GM23338 (cell line): ENCODE measurements at regions not wholly inside any gene's neighbourhood (a gene's known extent, or its start where the extent isn't known, plus 50 kb on each side); places are given as distances from the start of the nearest gene placed in this dataset.

Source experiments
- CREB1 ChIP-seq: fragments of 250-450 bp; sonication (Bioruptor Pico); IDR thresholded peaks from 2 replicates; pipeline ENCODE4 v1.5.0; 2020; ENCODE audit warnings: low read depth, mild to moderate bottlenecking, moderate library complexity
- EZH2 ChIP-seq: fragments of 200-600 bp; sonication (generic); IDR thresholded peaks from one replicate; pipeline ENCODE4 v1.8.0; 2017; ENCODE audit warnings: antibody characterized with exemption, mild to moderate bottlenecking, low read depth; ENCODE audit not compliant: unreplicated experiment
- POLR2AphosphoS5 ChIP-seq: IDR thresholded peaks from 2 replicates; pipeline ENCODE4 v1.6.1; 2016; ENCODE audit warnings: antibody characterized with exemption, low read depth
- ZNF114 ChIP-seq: fragments of 250-450 bp; sonication (Bioruptor Pico); IDR thresholded peaks from 2 replicates; pipeline ENCODE4 v1.5.0; 2020; ENCODE audit warnings: mild to moderate bottlenecking, moderate library complexity
- ZNF331 ChIP-seq: fragments of 250-450 bp; sonication (Bioruptor Pico); IDR thresholded peaks from 2 replicates; pipeline ENCODE4 v1.5.0; 2020; ENCODE audit warnings: low read depth, mild to moderate bottlenecking, moderate library complexity
- TF ChIP-seq, protein P1 (sequence below), 2 experiments: fragments of 200-600 bp in 1 of 2; sonication (generic) in 1 of 2; conservative IDR thresholded peaks; 2 replicates each; pipeline versions ENCODE4 v1.5.1 to v1.6.1; 2016 to 2017; ENCODE audit warnings: antibody characterized with exemption in 2 of 2, low read depth in 2 of 2, mild to moderate bottlenecking in 2 of 2, moderate library complexity in 1 of 2
- TF ChIP-seq, protein P2 (sequence below): IDR thresholded peaks from one replicate; pipeline ENCODE4 v1.6.1; 2018; ENCODE audit warnings: antibody characterized with exemption; ENCODE audit not compliant: unreplicated experiment

DNA sequence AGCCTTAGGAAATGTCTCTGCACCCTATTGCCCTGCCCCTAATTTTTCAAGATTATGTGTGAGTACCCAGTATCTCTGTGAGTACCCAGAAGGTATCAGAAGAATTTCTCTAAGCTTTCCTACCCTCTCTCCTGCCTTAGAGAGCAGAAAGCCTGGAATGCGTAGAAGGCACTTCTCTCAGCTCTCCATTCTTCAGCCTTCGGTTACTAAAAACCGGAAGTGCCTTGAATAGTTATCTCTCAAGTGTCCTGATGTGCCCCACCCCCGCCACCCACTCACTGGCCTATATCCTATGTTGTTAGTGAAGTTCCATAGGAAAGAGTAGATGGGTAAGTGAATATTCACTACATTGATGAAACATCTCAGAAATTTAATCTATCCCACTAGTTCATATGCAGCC is 210.7 kb upstream of the CDH10 start:
- TF ChIP-seq, protein P1, sequence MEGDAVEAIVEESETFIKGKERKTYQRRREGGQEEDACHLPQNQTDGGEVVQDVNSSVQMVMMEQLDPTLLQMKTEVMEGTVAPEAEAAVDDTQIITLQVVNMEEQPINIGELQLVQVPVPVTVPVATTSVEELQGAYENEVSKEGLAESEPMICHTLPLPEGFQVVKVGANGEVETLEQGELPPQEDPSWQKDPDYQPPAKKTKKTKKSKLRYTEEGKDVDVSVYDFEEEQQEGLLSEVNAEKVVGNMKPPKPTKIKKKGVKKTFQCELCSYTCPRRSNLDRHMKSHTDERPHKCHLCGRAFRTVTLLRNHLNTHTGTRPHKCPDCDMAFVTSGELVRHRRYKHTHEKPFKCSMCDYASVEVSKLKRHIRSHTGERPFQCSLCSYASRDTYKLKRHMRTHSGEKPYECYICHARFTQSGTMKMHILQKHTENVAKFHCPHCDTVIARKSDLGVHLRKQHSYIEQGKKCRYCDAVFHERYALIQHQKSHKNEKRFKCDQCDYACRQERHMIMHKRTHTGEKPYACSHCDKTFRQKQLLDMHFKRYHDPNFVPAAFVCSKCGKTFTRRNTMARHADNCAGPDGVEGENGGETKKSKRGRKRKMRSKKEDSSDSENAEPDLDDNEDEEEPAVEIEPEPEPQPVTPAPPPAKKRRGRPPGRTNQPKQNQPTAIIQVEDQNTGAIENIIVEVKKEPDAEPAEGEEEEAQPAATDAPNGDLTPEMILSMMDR (conservative IDR thresholded peaks at IDR 0.05; ENCODE audit: low read depth in 2 of 2) = no peak
- TF ChIP-seq EZH2 = no peak
- TF ChIP-seq, protein P2, sequence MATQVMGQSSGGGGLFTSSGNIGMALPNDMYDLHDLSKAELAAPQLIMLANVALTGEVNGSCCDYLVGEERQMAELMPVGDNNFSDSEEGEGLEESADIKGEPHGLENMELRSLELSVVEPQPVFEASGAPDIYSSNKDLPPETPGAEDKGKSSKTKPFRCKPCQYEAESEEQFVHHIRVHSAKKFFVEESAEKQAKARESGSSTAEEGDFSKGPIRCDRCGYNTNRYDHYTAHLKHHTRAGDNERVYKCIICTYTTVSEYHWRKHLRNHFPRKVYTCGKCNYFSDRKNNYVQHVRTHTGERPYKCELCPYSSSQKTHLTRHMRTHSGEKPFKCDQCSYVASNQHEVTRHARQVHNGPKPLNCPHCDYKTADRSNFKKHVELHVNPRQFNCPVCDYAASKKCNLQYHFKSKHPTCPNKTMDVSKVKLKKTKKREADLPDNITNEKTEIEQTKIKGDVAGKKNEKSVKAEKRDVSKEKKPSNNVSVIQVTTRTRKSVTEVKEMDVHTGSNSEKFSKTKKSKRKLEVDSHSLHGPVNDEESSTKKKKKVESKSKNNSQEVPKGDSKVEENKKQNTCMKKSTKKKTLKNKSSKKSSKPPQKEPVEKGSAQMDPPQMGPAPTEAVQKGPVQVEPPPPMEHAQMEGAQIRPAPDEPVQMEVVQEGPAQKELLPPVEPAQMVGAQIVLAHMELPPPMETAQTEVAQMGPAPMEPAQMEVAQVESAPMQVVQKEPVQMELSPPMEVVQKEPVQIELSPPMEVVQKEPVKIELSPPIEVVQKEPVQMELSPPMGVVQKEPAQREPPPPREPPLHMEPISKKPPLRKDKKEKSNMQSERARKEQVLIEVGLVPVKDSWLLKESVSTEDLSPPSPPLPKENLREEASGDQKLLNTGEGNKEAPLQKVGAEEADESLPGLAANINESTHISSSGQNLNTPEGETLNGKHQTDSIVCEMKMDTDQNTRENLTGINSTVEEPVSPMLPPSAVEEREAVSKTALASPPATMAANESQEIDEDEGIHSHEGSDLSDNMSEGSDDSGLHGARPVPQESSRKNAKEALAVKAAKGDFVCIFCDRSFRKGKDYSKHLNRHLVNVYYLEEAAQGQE = no peak
- no peak for TF ChIP-seq POLR2AphosphoS5
- no peak for TF ChIP-seq CREB1 (CRISPR knock-in tag)
- no peak for TF ChIP-seq ZNF114 (CRISPR knock-in tag)
- 0 out of 2 replicates have a peak, but pooled peaks have one; percentile 7 for TF ChIP-seq ZNF331 (CRISPR knock-in tag)
